ENCODE measurements at regions not wholly inside any gene's neighbourhood (a gene's known extent, or its start where the extent isn't known, plus 50 kb on each side); places are given as distances from the start of the nearest gene placed in this dataset.

GRCh38 chr12:45102818-45103217 is 51.9 kb upstream of the DBX2 start:
- DNase-seq, result no peak
- Mint-ChIP-seq H3K4me3 (no peak overlapping the region), H3K27ac (no peak overlapping the region), H3K27me3 (ENCODE audit: insufficient read depth) (peaks cover 7% of the 10 kb centered on the region; the same call in 1 of the 2 replicates), H3K9me3 (no peaks in the 10 kb centered on the region), H3K4me1 (ENCODE audit: low read depth) (no peaks in the 10 kb centered on the region), H3K36me3 (ENCODE audit: low read depth) (no peaks in the 10 kb centered on the region)
- TF ChIP-seq CTCF (IDR thresholded peaks at IDR 0.05), result no peak

GRCh38 chr12:45105996-45106395 is 55.1 kb upstream of the DBX2 start:
- no peak overlapping the region for H3K4me3 Mint-ChIP-seq
- no peak for DNase-seq
- H3K36me3 Mint-ChIP-seq (ENCODE audit: low read depth), result no peaks in the 10 kb centered on the region
- H3K27ac Mint-ChIP-seq, result no peak overlapping the region
- H3K27me3 Mint-ChIP-seq (ENCODE audit: insufficient read depth), result peaks cover 3% of the 10 kb centered on the region; the same call in 1 of the 2 replicates
- TF ChIP-seq CTCF (IDR thresholded peaks at IDR 0.05), result no peak
- no peaks in the 10 kb centered on the region for H3K9me3 Mint-ChIP-seq
- H3K4me1 Mint-ChIP-seq (ENCODE audit: low read depth), result no peaks in the 10 kb centered on the region

- DNase-seq, result no peak
- Mint-ChIP-seq H3K27ac (no peak overlapping the region), H3K27me3 (ENCODE audit: insufficient read depth) (no peaks in the 10 kb centered on the region; the same call in 1 of the 2 replicates), H3K36me3 (ENCODE audit: low read depth) (no peaks in the 10 kb centered on the region), H3K9me3 (no peaks in the 10 kb centered on the region), H3K4me1 (ENCODE audit: low read depth) (no peaks in the 10 kb centered on the region), H3K4me3 (no peak overlapping the region)
- TF ChIP-seq CTCF (IDR thresholded peaks at IDR 0.05), result no peak
Measured at GRCh38 chr12:45112306-45112705, 61.4 kb upstream of the DBX2 start.

- H3K27me3 Mint-ChIP-seq (ENCODE audit: insufficient read depth), result peaks cover 2% of the 10 kb centered on the region
- peak; percentile 55 for TF ChIP-seq CTCF (IDR thresholded peaks at IDR 0.05)
- no peak overlapping the region for H3K4me3 Mint-ChIP-seq
- DNase-seq, result no peak
- H3K27ac Mint-ChIP-seq, result no peak overlapping the region
- no peaks in the 10 kb centered on the region for H3K4me1 Mint-ChIP-seq (ENCODE audit: low read depth)
- H3K36me3 Mint-ChIP-seq (ENCODE audit: low read depth), result no peaks in the 10 kb centered on the region
- H3K9me3 Mint-ChIP-seq, result no peaks in the 10 kb centered on the region
Measured at GRCh38 chr12:45121224-45121623, 70.3 kb upstream of the DBX2 start.

- H3K9me3 Mint-ChIP-seq, result no peaks in the 10 kb centered on the region
- H3K4me3 Mint-ChIP-seq, result no peak overlapping the region
- H3K27me3 Mint-ChIP-seq (ENCODE audit: insufficient read depth), result peaks cover 2% of the 10 kb centered on the region
- H3K4me1 Mint-ChIP-seq (ENCODE audit: low read depth), result no peaks in the 10 kb centered on the region
- peak; percentile 66 for TF ChIP-seq CTCF (IDR thresholded peaks at IDR 0.05)
- DNase-seq, result peak; percentile 7
- no peak overlapping the region for H3K27ac Mint-ChIP-seq
- no peaks in the 10 kb centered on the region for H3K36me3 Mint-ChIP-seq (ENCODE audit: low read depth)
Measured at GRCh38 chr12:45122768-45123380, 72.0 kb upstream of the DBX2 start.

Data from HFFc6 (cell line).